Hematopoietic multipotent progenitor cell (in vitro differentiated cells): ENCODE measurements at regions not wholly inside any gene's neighbourhood (a gene's known extent, or its start where the extent isn't known, plus 50 kb on each side); places are given as distances from the start of the nearest gene placed in this dataset.

Experiments used
- DNase-seq, 3 donors: peaks; one replicate each; pipeline ENCODE4 v3.0.0-alpha.2; 2011 to 2015; ENCODE audit warnings: low read depth in 2 of 3, low spot score in 2 of 3

DNA sequence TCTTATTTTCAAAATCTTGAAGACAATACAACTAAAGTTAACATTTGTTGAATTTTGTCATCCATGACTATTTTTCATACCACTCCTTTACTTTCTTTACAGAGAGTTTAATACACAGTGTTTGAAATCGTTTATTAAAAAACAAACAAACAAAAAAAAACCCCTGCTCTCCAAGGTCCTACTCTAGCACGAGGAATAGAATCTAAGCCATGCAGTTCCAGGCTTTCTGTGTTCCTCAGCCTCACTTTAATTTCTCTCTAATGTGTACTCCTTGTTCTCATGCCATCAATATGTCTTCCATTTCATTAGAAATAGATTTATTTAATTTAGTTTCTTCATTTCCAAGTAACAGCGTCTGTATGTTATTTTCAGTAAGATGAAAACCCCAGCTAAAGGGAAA, 381.2 kb upstream of the MC4R start:
- no peak for DNase-seq

- DNase-seq: no peak
Observed at GRCh38 chr18:60754413-60755009, 381.9 kb upstream of the MC4R start.

DNA sequence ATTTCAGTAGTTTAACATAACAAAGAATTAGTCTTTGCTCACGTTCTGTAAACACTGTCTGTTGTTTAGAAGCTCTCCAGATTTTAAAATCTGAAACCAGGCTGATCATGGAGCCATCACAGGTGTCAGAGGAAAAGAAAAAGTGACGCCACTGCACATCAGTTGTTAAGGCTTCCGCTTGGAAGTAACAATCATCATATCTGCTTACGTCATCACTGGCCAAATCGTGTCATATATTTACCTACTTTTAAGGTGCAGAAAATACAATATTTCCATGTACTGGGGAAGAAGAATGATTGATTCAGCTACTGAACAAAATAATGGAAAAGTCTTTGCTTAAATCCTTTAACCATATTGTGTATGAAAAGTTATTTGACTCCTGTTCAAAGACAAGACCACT, 382.6 kb upstream of the MC4R start:
- no peak for DNase-seq

DNA sequence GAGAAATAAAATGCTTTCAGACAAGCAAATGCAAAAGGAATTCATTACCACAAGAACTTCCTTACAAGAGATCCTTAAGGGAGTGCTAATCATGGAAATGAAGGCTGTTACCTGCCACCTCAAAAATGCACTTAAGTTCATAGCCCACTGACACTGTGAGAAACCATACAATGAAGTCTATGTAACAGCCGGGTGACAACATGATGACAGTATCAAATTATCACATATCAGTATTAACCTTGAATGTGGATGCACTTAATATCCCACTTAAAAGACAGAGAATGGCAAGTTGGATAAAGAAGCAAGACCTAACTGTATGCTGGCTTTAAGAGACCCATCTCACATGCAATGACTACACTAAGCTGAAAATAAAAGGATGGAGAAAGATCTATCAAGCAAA, 403.4 kb upstream of the MC4R start:
- no peak for DNase-seq

- DNase-seq: no peak
Observed at GRCh38 chr18:60784161-60784560, 411.6 kb upstream of the MC4R start.

- DNase-seq: no peak
Observed at GRCh38 chr18:60794802-60795201, 422.2 kb upstream of the MC4R start.

DNA sequence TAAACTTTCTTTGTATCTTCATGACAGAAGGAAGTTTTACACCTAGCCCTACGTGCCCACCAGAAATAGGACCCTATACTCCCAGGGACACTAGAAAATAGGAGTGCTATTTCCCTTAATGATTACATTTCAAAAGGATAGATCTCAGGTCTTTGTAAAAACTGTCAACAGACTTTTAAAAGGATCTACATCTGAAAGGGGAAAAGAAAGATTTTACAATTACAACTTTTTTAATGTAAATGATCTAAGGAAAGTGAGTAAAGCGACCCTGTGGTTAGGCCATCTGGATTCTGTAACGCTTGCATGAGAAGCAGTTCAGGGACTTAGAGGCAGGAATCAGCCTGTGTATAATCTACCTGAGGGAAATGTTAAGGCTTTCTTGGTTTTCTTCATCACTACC, 431.8 kb upstream of the MC4R start:
- DNase-seq: no peak

DNA sequence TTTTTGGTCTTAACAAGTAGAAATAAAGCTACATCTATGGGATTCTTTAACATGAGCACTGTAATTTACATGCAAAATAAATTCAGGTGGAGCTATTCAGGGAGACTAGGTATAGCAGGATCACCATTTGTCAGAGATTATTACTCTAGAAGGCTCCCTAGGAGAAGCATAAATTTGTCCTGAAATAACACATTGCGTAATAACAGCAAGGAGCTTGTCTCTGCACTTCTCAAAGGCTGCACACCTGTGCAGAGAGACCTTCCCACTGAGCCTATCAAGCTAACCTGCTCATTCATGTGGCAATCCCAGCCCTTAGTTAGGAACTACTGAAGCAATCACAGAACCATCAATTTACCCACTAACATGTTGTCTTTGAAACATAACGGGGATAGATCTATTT, 437.4 kb upstream of the MC4R start:
- DNase-seq: no peak

DNA sequence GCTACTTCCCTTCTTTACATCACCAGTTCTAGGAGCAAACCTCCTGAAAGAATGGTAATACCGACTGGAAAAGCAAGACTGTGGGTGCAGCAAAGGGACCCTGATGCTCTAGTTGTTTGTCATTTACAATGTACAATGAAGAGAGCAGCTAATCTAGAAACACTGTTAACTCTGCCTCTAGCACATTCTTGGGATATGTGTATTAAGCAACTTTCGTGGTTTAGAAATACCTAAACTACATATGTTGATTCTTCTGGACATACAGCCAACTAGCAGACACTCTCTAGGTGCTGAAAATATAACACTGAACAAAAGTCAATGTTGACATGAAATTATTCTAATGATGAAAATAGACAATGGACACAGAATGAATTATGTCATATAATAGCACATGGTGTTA, 440.3 kb upstream of the MC4R start:
- DNase-seq: no peak

DNA sequence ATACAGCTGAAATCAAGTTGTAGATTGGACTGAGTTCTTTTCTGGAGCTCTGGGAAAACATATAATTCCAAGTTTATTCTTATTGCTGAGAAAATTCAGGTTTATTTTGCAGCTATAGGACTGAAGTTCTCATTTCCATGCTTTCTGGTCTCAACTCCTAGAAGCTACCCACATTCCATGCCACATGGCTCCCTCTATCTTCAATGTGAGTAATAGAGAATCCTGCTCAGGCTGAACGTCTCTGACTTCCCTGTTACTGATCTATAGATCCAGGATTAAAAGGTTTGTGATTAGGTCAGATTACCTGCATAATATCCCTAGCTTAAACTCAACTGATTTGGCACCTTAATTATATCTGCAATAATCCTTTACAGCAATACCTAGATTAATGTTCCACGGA, 453.8 kb upstream of the MC4R start:
- no peak for DNase-seq

- DNase-seq: no peak
Observed at GRCh38 chr18:60831971-60832370, 459.4 kb upstream of the MC4R start.

DNA sequence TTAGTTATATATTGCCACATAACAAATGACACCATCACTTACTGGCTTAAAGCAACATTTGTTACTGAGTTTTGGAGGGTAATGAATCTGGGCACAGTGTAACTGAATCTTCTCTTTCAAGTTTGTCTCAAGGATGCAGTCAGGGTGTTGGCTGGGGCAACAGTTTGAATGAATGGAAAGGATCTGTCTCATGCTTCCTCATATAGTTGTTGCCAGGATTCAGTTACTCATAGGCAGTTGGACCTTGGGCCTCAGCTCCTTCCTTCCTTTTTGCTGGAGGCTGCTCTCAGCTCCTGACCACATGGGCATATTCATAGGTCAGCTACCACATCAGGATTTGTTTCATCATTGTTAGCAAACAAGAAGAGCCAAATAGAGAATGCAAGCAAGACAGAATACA, 466.1 kb upstream of the MC4R start:
- DNase-seq: no peak

- DNase-seq: no peak
Observed at GRCh38 chr18:60846396-60846795, 473.8 kb upstream of the MC4R start.

- DNase-seq: no peak
Observed at GRCh38 chr18:60847517-60847916, 474.9 kb upstream of the MC4R start.

- no peak for DNase-seq
Observed at GRCh38 chr18:60861575-60861974, 471.7 kb upstream of the CDH20 start.

DNA sequence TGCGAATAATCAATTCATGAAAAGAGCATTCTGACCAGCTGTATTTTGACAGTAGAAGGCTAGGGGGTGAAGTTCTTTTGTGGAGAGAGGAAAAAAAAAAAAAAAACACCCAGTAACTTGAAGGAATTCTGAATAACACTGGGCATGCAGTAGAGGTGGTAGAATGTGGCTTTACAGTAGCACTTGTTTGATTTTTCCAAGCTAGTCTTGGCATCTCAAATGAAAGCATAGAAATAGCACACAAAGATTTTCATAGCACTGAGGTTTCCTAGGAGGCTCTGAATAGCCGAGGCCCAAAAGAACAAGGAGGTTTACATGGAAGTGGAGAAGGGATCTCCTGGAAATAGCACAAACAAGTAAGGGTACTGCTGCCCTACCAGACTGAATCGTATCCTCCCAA, 470.2 kb upstream of the CDH20 start:
- no peak for DNase-seq

GRCh38 chr18:60865801-60866200, 467.4 kb upstream of the CDH20 start:
- DNase-seq: no peak

DNA sequence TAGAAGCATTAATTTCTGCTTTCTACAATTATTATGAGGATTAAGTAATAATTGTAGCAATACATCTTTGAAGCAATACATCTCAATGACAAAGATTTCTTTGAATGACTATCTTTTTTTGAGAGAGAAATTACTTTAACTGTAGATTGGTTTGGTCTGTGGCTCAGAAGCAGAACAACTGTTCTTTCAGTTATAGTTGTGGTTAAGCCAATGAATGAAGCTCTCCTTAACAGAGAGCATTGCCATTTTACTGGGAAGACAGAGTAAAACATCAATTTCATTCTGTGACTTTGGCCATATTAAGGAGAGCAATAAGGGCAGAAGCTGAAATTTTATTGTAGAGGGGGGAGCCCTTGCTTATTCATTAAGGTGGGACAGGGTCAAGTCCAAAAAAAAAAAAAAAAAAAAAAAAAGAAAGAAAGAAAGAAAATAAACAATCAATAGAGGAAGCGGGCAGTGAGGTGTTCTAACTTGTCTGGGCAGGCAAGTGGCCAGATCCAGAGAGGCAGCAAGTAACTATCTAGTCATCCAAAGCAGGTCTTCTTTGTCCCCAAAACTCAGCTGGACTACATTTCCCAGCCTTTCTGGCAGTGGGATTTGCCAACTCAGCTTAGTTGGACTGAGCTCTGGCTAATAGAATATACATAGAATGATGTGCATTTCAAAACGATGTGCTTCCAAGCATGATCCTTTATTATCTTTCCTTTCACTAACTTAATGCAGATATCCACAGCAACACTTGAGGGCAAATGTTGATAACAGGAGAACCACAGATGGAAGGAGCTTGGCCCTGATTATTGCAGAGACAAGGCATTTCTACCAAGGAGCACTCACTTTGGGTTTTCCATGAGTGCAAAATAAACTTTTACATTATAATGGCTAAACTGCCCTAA, 462.7 kb upstream of the CDH20 start:
- no peak for DNase-seq

DNA sequence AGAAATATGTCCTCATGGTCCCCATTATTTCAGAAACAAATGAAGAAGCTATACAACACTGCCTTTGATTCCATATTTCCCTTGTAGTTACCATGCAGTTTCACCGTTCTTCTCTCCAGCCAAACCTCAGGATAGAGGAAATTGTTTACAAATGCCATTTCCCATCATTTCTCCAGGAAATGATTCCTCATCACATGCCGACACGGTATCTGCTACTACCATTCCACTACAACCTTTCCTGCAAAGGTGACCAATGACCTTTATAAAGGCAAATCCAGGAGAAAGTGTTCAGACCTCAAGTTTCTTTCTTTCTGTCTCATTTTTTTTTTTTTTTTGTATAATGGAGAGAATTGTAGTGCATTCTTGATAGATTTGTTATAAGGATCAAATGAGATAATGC, 460.8 kb upstream of the CDH20 start:
- DNase-seq: no peak

DNA sequence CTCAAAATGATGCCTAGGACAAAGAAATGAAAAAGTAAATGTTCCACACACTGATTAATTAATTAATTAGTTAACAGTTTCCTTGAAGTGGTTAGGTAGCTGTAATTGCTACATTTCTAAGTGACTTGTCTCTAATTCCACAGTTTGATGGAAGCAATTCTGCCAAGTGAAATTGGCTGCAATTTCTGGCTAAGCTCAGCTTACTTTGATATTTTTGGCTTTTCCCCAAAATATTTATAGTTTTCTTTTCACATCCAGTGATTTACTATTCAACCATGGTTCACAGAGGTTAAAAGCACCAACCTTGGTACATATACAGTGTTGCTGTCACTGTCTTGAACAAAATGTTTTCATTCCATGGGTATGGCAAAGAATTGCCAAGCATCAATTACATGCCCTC, 459.5 kb upstream of the CDH20 start:
- no peak for DNase-seq

GRCh38 chr18:60875957-60876507, 457.2 kb upstream of the CDH20 start:
- no peak for DNase-seq

GRCh38 chr18:60880184-60880583, 453.0 kb upstream of the CDH20 start:
- DNase-seq: no peak
